ENCODE measurements at regions not wholly inside any gene's neighbourhood (a gene's known extent, or its start where the extent isn't known, plus 50 kb on each side); places are given as distances from the start of the nearest gene placed in this dataset.

- CTCF ChIA-PET, result no interaction called here
- no peaks in the 10 kb centered on the region for H3K9me3 Mint-ChIP-seq
- H3K36me3 Mint-ChIP-seq, result peaks cover 2% of the 10 kb centered on the region
- no peak overlapping the region for H3K4me3 Mint-ChIP-seq
- peaks cover 71% of the 10 kb centered on the region for H3K27me3 Mint-ChIP-seq
- H3K4me1 Mint-ChIP-seq, result peaks cover 39% of the 10 kb centered on the region
- H3K27ac Mint-ChIP-seq, result no peak overlapping the region
- DNase-seq, result no peak
Measured at GRCh38 chr10:43320226-43320625, 51.2 kb upstream of the FXYD4 start.

- peaks cover 80% of the 10 kb centered on the region for H3K27me3 Mint-ChIP-seq
- no peak overlapping the region for H3K4me3 Mint-ChIP-seq
- H3K36me3 Mint-ChIP-seq, result peaks cover 2% of the 10 kb centered on the region
- no peaks in the 10 kb centered on the region for H3K9me3 Mint-ChIP-seq
- DNase-seq, result no peak
- CTCF ChIA-PET, result interaction anchor here (1.4 kb wide), 1 partner anchor 28 kb away, joined by 5 read pairs; no protein-coding TSS in a partner anchor
- peaks cover 39% of the 10 kb centered on the region for H3K4me1 Mint-ChIP-seq
- H3K27ac Mint-ChIP-seq, result no peak overlapping the region
Measured at GRCh38 chr10:43318976-43319960, 52.2 kb upstream of the FXYD4 start.

GRCh38 chr10:43318456-43318855 lies 51.6 kb upstream of the RASGEF1A start:
- CTCF ChIA-PET, result interaction anchor here (1.4 kb wide), 1 partner anchor 27 kb away, joined by 5 read pairs; no protein-coding TSS in a partner anchor
- Mint-ChIP-seq H3K27ac (no peak overlapping the region), H3K4me3 (no peak overlapping the region), H3K4me1 (peaks cover 39% of the 10 kb centered on the region), H3K9me3 (no peaks in the 10 kb centered on the region), H3K27me3 (peaks cover 88% of the 10 kb centered on the region), H3K36me3 (peaks cover 2% of the 10 kb centered on the region)
- no peak for DNase-seq

GRCh38 chr10:43317422-43317821 lies 50.6 kb upstream of the RASGEF1A start:
- H3K9me3 Mint-ChIP-seq, result no peaks in the 10 kb centered on the region
- CTCF ChIA-PET, result no interaction called here
- H3K4me1 Mint-ChIP-seq, result peaks cover 31% of the 10 kb centered on the region
- no peak for DNase-seq
- peaks cover 2% of the 10 kb centered on the region for H3K36me3 Mint-ChIP-seq
- H3K27ac Mint-ChIP-seq, result no peak overlapping the region
- no peak overlapping the region for H3K4me3 Mint-ChIP-seq
- H3K27me3 Mint-ChIP-seq, result peaks cover 86% of the 10 kb centered on the region

GRCh38 chr10:43316988-43317387 lies 50.1 kb upstream of the RASGEF1A start:
- no peak overlapping the region for H3K4me3 Mint-ChIP-seq
- H3K4me1 Mint-ChIP-seq, result peaks cover 30% of the 10 kb centered on the region
- H3K27me3 Mint-ChIP-seq, result peaks cover 86% of the 10 kb centered on the region
- CTCF ChIA-PET, result no interaction called here
- no peaks in the 10 kb centered on the region for H3K9me3 Mint-ChIP-seq
- no peak for DNase-seq
- H3K27ac Mint-ChIP-seq, result no peak overlapping the region
- H3K36me3 Mint-ChIP-seq, result peaks cover 2% of the 10 kb centered on the region

All from activated naive CD4-positive, alpha-beta T cell treated with anti-CD3 and anti-CD28 coated beads, Interleukin-2, amount 10 ng/mL, durations not matched to agents 7 days and 5 days (primary cell).